Endothelial cell of umbilical vein (primary cell): ENCODE measurements at regions not wholly inside any gene's neighbourhood (a gene's known extent, or its start where the extent isn't known, plus 50 kb on each side); places are given as distances from the start of the nearest gene placed in this dataset.

Source experiments
- EZH2 ChIP-seq: IDR thresholded peaks from 2 replicates; pipeline ENCODE4 v1.6.1; 2012; ENCODE audit warnings: borderline replicate concordance, low read depth, mild to moderate bottlenecking, moderate library complexity, low read length, inconsistent platforms; ENCODE audit not compliant: severe bottlenecking
- GATA2 ChIP-seq: IDR thresholded peaks from 2 replicates; pipeline ENCODE4 v1.7.0; 2011; ENCODE audit warnings: low read depth, mild to moderate bottlenecking, moderate library complexity, mixed read lengths, low read length; ENCODE audit not compliant: insufficient read length, insufficient read depth
- POLR2A ChIP-seq: IDR thresholded peaks from 2 replicates; pipeline ENCODE4 v1.6.1; 2012; ENCODE audit warnings: low read depth, mild to moderate bottlenecking, control low read depth, low read length
- TF ChIP-seq, protein P1 (sequence below), 2 donors: IDR thresholded peaks; 1 replicate in 1 of 2; 2 replicates in 1 of 2; pipeline ENCODE4 v1.5.1; 2011; ENCODE audit warnings: low read length in 2 of 2, mild to moderate bottlenecking in 2 of 2, moderate library complexity in 2 of 2, control low read depth in 1 of 2, inconsistent platforms in 1 of 2, low read depth in 1 of 2; ENCODE audit not compliant: insufficient read depth in 1 of 2; ENCODE audit errors: extremely low read depth in 1 of 2

DNA sequence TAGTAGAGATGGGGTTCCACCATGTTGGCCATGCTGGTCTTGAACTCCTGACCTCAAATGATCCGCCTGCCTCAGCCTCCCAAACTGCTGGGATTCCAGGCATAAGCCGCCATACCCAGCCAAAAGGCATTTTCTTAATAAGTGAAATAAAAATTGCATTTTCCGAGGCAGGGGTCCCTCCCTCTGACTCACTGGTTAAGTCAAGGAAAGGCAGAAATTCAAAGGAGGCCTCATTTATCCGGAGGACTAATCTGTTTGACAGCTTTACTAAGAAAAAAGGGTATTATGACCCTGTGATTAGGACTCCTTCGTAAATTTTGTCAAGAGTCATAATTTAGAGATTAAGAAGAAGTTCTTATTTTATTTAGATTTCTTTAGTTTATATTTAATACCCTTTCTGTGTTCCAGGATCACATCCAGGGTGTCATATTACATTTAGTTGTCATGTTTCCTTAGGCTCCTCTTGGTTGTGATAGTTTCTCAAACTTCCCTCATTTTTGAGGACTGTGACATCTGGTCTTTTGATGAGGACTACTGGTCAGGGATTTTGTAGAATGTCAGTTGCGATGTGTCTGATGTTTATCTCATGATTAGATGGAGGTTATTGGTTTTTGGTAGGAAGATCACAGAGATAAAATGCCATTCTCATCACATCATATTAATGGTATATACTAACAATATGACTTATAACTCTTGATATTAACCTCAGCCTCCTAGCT lies 753.7 kb upstream of the AMOT start:
- TF ChIP-seq, protein P1, sequence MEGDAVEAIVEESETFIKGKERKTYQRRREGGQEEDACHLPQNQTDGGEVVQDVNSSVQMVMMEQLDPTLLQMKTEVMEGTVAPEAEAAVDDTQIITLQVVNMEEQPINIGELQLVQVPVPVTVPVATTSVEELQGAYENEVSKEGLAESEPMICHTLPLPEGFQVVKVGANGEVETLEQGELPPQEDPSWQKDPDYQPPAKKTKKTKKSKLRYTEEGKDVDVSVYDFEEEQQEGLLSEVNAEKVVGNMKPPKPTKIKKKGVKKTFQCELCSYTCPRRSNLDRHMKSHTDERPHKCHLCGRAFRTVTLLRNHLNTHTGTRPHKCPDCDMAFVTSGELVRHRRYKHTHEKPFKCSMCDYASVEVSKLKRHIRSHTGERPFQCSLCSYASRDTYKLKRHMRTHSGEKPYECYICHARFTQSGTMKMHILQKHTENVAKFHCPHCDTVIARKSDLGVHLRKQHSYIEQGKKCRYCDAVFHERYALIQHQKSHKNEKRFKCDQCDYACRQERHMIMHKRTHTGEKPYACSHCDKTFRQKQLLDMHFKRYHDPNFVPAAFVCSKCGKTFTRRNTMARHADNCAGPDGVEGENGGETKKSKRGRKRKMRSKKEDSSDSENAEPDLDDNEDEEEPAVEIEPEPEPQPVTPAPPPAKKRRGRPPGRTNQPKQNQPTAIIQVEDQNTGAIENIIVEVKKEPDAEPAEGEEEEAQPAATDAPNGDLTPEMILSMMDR (IDR thresholded peaks at IDR 0.05; ENCODE audit: extremely low read depth in 1 of 2, insufficient read depth in 1 of 2, low read depth in 1 of 2, low read length in 2 of 2), result no peak
- TF ChIP-seq POLR2A (no peak), GATA2 (no peak), EZH2 (no peak)
